ENCODE measurements at regions not wholly inside any gene's neighbourhood (a gene's known extent, or its start where the extent isn't known, plus 50 kb on each side); places are given as distances from the start of the nearest gene placed in this dataset.

DNA sequence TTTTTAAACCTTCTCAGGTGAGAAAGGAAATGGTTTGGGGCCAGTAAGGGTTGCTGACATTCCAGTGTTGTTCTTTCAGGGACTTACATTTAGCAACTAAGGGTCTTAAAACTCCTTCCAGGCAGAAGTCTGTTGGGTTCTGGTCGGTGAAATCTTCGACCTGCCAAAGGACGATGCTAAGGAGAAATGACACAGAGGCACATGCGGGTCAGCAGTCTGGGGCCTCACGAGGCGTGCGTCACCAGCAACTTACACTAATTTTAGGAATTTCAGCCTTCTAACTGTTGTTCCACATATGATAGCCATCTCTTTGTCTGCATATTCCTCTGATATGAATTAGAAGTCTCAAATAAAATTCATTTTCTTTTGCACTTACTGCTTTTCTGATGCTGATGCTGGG, 64.1 kb upstream of the TMEM108 start:
- H3K4me1 Mint-ChIP-seq: no peaks in the 10 kb centered on the region
- Histone ChIP-seq H3K9me3 (ENCODE audit: control insufficient read depth in 2 of 2, low read length in 2 of 2) (no peaks in the 10 kb centered on the region), H3K4me3 (ENCODE audit: low read depth, low read length) (no peak overlapping the region), H3K27ac (ENCODE audit: insufficient read depth, low read length, poor library complexity, severe bottlenecking) (no peak overlapping the region), H3K27me3 (ENCODE audit: control insufficient read depth, insufficient read depth, low read length) (no peaks in the 10 kb centered on the region), H3K4me1 (ENCODE audit: control insufficient read depth, insufficient read depth, low read length, poor library complexity, severe bottlenecking) (no peaks in the 10 kb centered on the region), H3K36me3 (ENCODE audit: control insufficient read depth, insufficient read depth, low read length) (no peaks in the 10 kb centered on the region)
- H3K27me3 Mint-ChIP-seq: no peaks in the 10 kb centered on the region
- ATAC-seq (ENCODE audit: low read depth in 2 of 2) (no peak), DNase-seq (no peak)
- H3K9me3 Mint-ChIP-seq: peaks cover 0 to 3% (median 0%) of the 10 kb centered on the region in 7 donors
- H3K4me3 Mint-ChIP-seq: no peak overlapping the region
- H3K27ac Mint-ChIP-seq: no peak overlapping the region
- no peaks in the 10 kb centered on the region for H3K36me3 Mint-ChIP-seq

DNA sequence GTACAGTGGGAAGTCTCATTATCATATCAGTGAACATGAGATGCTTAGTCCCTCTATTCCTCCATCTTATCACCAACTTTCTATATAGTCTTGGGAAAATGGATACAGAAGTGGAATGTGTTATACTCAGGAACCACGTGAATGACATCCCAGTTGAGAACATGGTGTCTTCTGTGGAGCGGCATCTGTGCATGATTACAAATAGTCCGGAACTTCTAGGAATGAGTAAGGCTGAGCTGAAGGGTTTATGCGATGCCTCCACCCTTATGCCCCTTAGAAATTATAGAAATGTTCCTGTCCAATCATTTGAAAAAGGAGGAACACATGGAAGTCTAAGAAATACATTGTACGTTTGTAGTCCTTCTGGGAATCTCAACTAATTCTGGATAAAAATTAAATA, 64.8 kb upstream of the TMEM108 start:
- H3K4me3 Mint-ChIP-seq: no peak overlapping the region
- no peak overlapping the region for H3K4me3 ChIP-seq (ENCODE audit: low read depth, low read length)
- H3K27ac Mint-ChIP-seq: no peak overlapping the region
- peaks cover 0 to 3% (median 0%) of the 10 kb centered on the region in 7 donors for H3K9me3 Mint-ChIP-seq
- no peaks in the 10 kb centered on the region for H3K36me3 Mint-ChIP-seq
- H3K9me3 ChIP-seq (ENCODE audit: control insufficient read depth in 2 of 2, low read length in 2 of 2): no peaks in the 10 kb centered on the region
- no peak overlapping the region for H3K27ac ChIP-seq (ENCODE audit: insufficient read depth, low read length, poor library complexity, severe bottlenecking)
- H3K36me3 ChIP-seq (ENCODE audit: control insufficient read depth, insufficient read depth, low read length): no peaks in the 10 kb centered on the region
- ATAC-seq (ENCODE audit: low read depth in 2 of 2) (no peak), DNase-seq (no peak)
- no peaks in the 10 kb centered on the region for H3K4me1 Mint-ChIP-seq
- H3K4me1 ChIP-seq (ENCODE audit: control insufficient read depth, insufficient read depth, low read length, poor library complexity, severe bottlenecking): no peaks in the 10 kb centered on the region
- H3K27me3 Mint-ChIP-seq: no peaks in the 10 kb centered on the region
- no peaks in the 10 kb centered on the region for H3K27me3 ChIP-seq (ENCODE audit: control insufficient read depth, insufficient read depth, low read length)

DNA sequence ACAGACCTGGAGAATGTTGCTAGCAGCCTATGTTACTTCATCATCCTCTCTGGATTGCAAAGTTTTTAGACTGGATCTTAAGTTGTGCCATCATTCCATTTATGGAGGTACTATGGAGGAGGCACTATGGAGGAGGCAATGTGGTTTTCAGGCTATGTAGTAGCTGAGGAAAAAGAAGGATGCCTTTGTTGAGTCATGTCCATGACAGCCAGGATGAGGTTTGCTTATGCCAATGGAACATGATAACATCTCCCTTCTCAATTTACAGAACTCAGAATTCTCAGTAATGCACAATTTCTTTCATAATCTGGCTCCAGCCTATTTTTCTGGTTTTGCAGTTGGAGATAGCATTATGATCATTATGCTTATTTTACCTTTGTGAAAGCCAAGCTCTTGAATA, 65.9 kb upstream of the TMEM108 start:
- Mint-ChIP-seq H3K4me3 (no peak overlapping the region), H3K36me3 (no peaks in the 10 kb centered on the region), H3K4me1 (no peaks in the 10 kb centered on the region), H3K9me3 (peaks cover 0 to 3% (median 0%) of the 10 kb centered on the region in 7 donors), H3K27ac (no peak overlapping the region), H3K27me3 (no peaks in the 10 kb centered on the region)
- no peaks in the 10 kb centered on the region for H3K9me3 ChIP-seq (ENCODE audit: control insufficient read depth in 2 of 2, low read length in 2 of 2)
- H3K4me1 ChIP-seq (ENCODE audit: control insufficient read depth, insufficient read depth, low read length, poor library complexity, severe bottlenecking): no peaks in the 10 kb centered on the region
- H3K36me3 ChIP-seq (ENCODE audit: control insufficient read depth, insufficient read depth, low read length): no peaks in the 10 kb centered on the region
- ATAC-seq (ENCODE audit: low read depth in 2 of 2) (no peak), DNase-seq (no peak)
- no peak overlapping the region for H3K4me3 ChIP-seq (ENCODE audit: low read depth, low read length)
- H3K27me3 ChIP-seq (ENCODE audit: control insufficient read depth, insufficient read depth, low read length): no peaks in the 10 kb centered on the region
- no peak overlapping the region for H3K27ac ChIP-seq (ENCODE audit: insufficient read depth, low read length, poor library complexity, severe bottlenecking)

DNA sequence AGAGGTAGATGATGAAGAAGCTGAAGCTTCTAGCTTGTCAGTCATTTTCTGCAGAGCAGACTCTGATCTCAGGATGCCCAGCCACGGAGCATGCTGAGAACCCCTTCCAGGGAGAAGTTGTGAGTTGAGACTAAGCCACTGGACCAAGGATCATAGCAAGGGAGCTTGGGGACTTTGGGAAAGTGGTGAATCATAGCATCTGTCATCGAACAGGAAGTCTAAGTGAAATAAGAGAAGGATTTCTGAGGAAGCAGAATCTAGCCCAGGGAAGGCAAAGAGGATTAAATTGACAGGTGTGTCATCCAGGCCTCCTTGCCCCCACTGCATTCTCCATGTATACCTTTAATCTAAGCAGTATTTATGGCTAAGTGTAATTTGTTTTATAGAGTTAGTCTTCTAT, 71.8 kb upstream of the TMEM108 start:
- H3K4me3 Mint-ChIP-seq: no peak overlapping the region
- H3K9me3 ChIP-seq (ENCODE audit: control insufficient read depth in 2 of 2, low read length in 2 of 2): no peaks in the 10 kb centered on the region
- no peaks in the 10 kb centered on the region for H3K27me3 Mint-ChIP-seq
- H3K27me3 ChIP-seq (ENCODE audit: control insufficient read depth, insufficient read depth, low read length): no peaks in the 10 kb centered on the region
- H3K4me1 ChIP-seq (ENCODE audit: control insufficient read depth, insufficient read depth, low read length, poor library complexity, severe bottlenecking): no peaks in the 10 kb centered on the region
- no peak for ATAC-seq (ENCODE audit: low read depth in 2 of 2)
- no peaks in the 10 kb centered on the region for H3K4me1 Mint-ChIP-seq
- H3K9me3 Mint-ChIP-seq: peaks cover 0 to 3% (median 2%) of the 10 kb centered on the region in 7 donors
- H3K27ac ChIP-seq (ENCODE audit: insufficient read depth, low read length, poor library complexity, severe bottlenecking): no peak overlapping the region
- H3K36me3 ChIP-seq (ENCODE audit: control insufficient read depth, insufficient read depth, low read length): no peaks in the 10 kb centered on the region
- no peaks in the 10 kb centered on the region for H3K36me3 Mint-ChIP-seq
- no peak overlapping the region for H3K27ac Mint-ChIP-seq
- H3K4me3 ChIP-seq (ENCODE audit: low read depth, low read length): no peak overlapping the region
- no peak for DNase-seq

DNA sequence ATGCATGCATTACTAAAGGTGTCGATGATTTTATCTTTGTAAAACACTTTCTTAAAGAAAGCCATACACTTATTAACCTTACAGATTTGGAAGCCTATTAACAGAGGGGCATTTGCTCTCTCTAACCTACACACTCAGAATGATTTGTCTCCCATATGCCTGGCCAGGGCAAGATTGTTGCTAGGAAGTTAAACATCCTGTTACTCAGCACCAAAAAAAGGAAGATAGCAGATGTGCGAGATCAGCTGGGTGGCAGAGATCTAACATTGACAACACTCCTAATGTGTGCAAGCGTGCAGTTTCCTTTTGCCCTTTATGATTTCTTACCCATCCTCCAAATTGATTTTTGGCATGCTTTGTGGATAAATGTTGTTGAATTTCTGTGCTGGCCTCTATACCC, 73.9 kb upstream of the TMEM108 start:
- no peaks in the 10 kb centered on the region for H3K36me3 Mint-ChIP-seq
- no peaks in the 10 kb centered on the region for H3K4me1 Mint-ChIP-seq
- no peaks in the 10 kb centered on the region for H3K9me3 ChIP-seq (ENCODE audit: control insufficient read depth in 2 of 2, low read length in 2 of 2)
- no peaks in the 10 kb centered on the region for H3K27me3 Mint-ChIP-seq
- H3K9me3 Mint-ChIP-seq: peaks cover 0 to 5% (median 0%) of the 10 kb centered on the region in 7 donors
- no peak overlapping the region for H3K4me3 ChIP-seq (ENCODE audit: low read depth, low read length)
- H3K4me1 ChIP-seq (ENCODE audit: control insufficient read depth, insufficient read depth, low read length, poor library complexity, severe bottlenecking): no peaks in the 10 kb centered on the region
- H3K4me3 Mint-ChIP-seq: no peak overlapping the region
- H3K36me3 ChIP-seq (ENCODE audit: control insufficient read depth, insufficient read depth, low read length): no peaks in the 10 kb centered on the region
- ATAC-seq (ENCODE audit: low read depth in 2 of 2) (no peak), DNase-seq (no peak)
- H3K27ac Mint-ChIP-seq: no peak overlapping the region
- H3K27ac ChIP-seq (ENCODE audit: insufficient read depth, low read length, poor library complexity, severe bottlenecking): no peak overlapping the region
- no peaks in the 10 kb centered on the region for H3K27me3 ChIP-seq (ENCODE audit: control insufficient read depth, insufficient read depth, low read length)

DNA sequence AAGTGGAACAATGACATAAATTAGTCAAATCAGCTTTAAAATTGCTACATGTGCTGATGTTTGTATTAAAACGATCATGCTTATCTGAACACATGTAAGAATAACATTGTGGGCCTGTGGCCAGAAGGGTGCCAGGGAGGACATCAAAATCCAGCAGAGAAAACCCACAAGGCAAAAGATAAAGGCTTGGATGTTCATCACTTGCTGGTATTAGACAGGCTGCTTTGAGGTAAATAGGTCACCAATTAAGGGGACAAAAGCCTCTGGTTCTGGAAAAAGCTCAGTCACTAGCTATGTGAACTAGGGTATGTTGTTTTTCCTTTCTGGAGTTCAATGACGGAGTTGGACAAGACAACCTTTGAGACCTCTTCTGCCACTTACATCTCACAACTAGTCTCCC, 74.4 kb upstream of the TMEM108 start:
- Mint-ChIP-seq H3K4me3 (no peak overlapping the region), H3K27ac (no peak overlapping the region), H3K9me3 (peaks cover 0 to 5% (median 0%) of the 10 kb centered on the region in 7 donors), H3K36me3 (no peaks in the 10 kb centered on the region), H3K27me3 (no peaks in the 10 kb centered on the region), H3K4me1 (no peaks in the 10 kb centered on the region)
- Histone ChIP-seq H3K9me3 (ENCODE audit: control insufficient read depth in 2 of 2, low read length in 2 of 2) (no peaks in the 10 kb centered on the region), H3K27me3 (ENCODE audit: control insufficient read depth, insufficient read depth, low read length) (no peaks in the 10 kb centered on the region), H3K4me1 (ENCODE audit: control insufficient read depth, insufficient read depth, low read length, poor library complexity, severe bottlenecking) (no peaks in the 10 kb centered on the region), H3K4me3 (ENCODE audit: low read depth, low read length) (no peak overlapping the region), H3K36me3 (ENCODE audit: control insufficient read depth, insufficient read depth, low read length) (no peaks in the 10 kb centered on the region), H3K27ac (ENCODE audit: insufficient read depth, low read length, poor library complexity, severe bottlenecking) (no peak overlapping the region)
- DNase-seq (no peak), ATAC-seq (ENCODE audit: low read depth in 2 of 2) (no peak)

DNA sequence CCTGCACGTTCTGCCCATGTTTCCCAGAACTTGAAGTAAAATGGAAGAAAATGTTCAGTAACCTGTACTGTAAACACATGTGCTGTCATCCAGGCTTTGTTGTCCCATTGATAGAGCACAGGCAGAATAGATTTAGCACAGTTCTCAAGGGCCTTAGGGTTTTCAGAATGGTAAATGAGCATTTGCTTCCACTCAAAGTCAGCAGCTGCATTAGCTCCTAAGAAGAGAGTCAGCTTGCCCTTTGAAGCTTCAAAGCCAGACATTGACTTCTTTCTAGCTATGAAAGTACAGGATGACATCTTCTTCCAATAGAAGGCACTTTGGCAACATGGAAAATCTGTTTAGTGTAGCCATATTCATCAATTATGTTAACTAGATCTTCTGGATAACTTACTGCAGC, 76.2 kb upstream of the TMEM108 start:
- Mint-ChIP-seq H3K27me3 (no peaks in the 10 kb centered on the region), H3K9me3 (peaks cover 0 to 8% (median 0%) of the 10 kb centered on the region in 7 donors), H3K27ac (no peak overlapping the region), H3K36me3 (no peaks in the 10 kb centered on the region), H3K4me1 (no peaks in the 10 kb centered on the region), H3K4me3 (no peak overlapping the region)
- Histone ChIP-seq H3K4me1 (ENCODE audit: control insufficient read depth, insufficient read depth, low read length, poor library complexity, severe bottlenecking) (no peaks in the 10 kb centered on the region), H3K9me3 (ENCODE audit: control insufficient read depth in 2 of 2, low read length in 2 of 2) (no peaks in the 10 kb centered on the region), H3K36me3 (ENCODE audit: control insufficient read depth, insufficient read depth, low read length) (no peaks in the 10 kb centered on the region), H3K4me3 (ENCODE audit: low read depth, low read length) (no peak overlapping the region), H3K27me3 (ENCODE audit: control insufficient read depth, insufficient read depth, low read length) (no peaks in the 10 kb centered on the region), H3K27ac (ENCODE audit: insufficient read depth, low read length, poor library complexity, severe bottlenecking) (no peak overlapping the region)
- DNase-seq (no peak), ATAC-seq (ENCODE audit: low read depth in 2 of 2) (no peak)

DNA sequence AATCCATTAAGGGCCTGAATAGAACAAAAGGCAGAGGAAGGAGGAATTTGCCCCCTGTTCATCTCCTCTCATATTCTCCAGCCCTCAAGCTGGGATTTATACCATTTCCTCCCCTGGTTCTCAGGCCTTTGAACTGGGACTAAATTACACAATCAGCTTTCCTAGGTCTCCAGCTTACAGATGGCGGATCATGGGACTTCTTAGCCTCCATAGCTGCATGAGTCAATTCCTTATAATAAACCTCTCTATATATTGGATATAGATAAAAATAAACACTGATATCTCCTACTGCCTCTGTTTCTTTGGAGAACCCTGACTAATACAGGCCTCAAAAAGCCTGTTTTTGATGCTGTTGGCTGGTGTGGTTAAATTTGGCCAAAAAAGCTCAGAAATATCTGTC, 84.5 kb upstream of the TMEM108 start:
- Histone ChIP-seq H3K36me3 (ENCODE audit: control insufficient read depth, insufficient read depth, low read length) (no peaks in the 10 kb centered on the region), H3K4me3 (ENCODE audit: low read depth, low read length) (no peak overlapping the region), H3K27me3 (ENCODE audit: control insufficient read depth, insufficient read depth, low read length) (no peaks in the 10 kb centered on the region), H3K4me1 (ENCODE audit: control insufficient read depth, insufficient read depth, low read length, poor library complexity, severe bottlenecking) (no peaks in the 10 kb centered on the region), H3K9me3 (ENCODE audit: control insufficient read depth in 2 of 2, low read length in 2 of 2) (no peaks in the 10 kb centered on the region), H3K27ac (ENCODE audit: insufficient read depth, low read length, poor library complexity, severe bottlenecking) (no peak overlapping the region)
- Mint-ChIP-seq H3K27me3 (no peaks in the 10 kb centered on the region), H3K4me1 (no peaks in the 10 kb centered on the region), H3K27ac (no peak overlapping the region), H3K4me3 (no peak overlapping the region), H3K9me3 (peaks cover 0 to 9% (median 0%) of the 10 kb centered on the region in 7 donors), H3K36me3 (no peaks in the 10 kb centered on the region)
- no peak for ATAC-seq (ENCODE audit: low read depth in 2 of 2)
- DNase-seq: no peak
